Kidney epithelial cell (primary cell): ENCODE measurements at regions not wholly inside any gene's neighbourhood (a gene's known extent, or its start where the extent isn't known, plus 50 kb on each side); places are given as distances from the start of the nearest gene placed in this dataset.

Experiments used
- DNase-seq: peaks from one replicate; pipeline ENCODE4 v3.0.0-alpha.2; 2010; ENCODE audit warnings: low read depth
- H3K27me3 ChIP-seq: 2 replicates; pipeline ENCODE4 v1.6.0; 2011; ENCODE audit warnings: low read length; ENCODE audit not compliant: control insufficient read depth, insufficient read depth
- H3K36me3 ChIP-seq: 2 replicates; pipeline ENCODE4 v1.5.1; 2011; ENCODE audit warnings: low read length; ENCODE audit not compliant: control insufficient read depth, insufficient read depth
- H3K4me3 ChIP-seq: 2 replicates; pipeline ENCODE4 v1.5.1; 2011; ENCODE audit warnings: low read depth, mild to moderate bottlenecking, control low read depth, low read length
- TF ChIP-seq, protein P1 (sequence below): IDR thresholded peaks from 2 replicates; pipeline ENCODE4 v1.5.1; 2011; ENCODE audit warnings: mild to moderate bottlenecking, moderate library complexity, low read length, control low read depth, inconsistent platforms; ENCODE audit not compliant: insufficient read depth, poor library complexity, severe bottlenecking

DNA sequence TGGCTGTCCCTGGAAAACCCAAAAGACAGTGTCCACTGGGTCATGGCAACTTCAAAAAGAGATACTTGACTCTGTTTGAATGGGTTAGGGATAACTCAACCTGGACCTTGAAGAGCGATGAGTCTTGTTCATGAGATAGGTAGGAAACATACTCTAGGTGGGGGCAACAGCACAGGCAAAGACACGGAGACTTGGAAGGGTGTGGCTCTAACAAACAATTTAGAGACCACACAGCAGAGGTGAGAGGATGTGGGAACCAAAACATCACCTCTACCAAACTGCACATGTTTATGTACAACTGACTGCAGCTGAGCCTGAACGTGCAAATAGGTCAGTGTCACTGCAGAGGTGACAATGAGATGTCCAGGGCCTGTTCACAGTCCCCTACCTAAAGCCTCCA, 247.7 kb upstream of the ADRA1B start:
- Histone ChIP-seq H3K36me3 (no peaks in the 10 kb centered on the region), H3K27me3 (no peaks in the 10 kb centered on the region), H3K4me3 (no peak overlapping the region)
- DNase-seq: no peak
- TF ChIP-seq, protein P1, sequence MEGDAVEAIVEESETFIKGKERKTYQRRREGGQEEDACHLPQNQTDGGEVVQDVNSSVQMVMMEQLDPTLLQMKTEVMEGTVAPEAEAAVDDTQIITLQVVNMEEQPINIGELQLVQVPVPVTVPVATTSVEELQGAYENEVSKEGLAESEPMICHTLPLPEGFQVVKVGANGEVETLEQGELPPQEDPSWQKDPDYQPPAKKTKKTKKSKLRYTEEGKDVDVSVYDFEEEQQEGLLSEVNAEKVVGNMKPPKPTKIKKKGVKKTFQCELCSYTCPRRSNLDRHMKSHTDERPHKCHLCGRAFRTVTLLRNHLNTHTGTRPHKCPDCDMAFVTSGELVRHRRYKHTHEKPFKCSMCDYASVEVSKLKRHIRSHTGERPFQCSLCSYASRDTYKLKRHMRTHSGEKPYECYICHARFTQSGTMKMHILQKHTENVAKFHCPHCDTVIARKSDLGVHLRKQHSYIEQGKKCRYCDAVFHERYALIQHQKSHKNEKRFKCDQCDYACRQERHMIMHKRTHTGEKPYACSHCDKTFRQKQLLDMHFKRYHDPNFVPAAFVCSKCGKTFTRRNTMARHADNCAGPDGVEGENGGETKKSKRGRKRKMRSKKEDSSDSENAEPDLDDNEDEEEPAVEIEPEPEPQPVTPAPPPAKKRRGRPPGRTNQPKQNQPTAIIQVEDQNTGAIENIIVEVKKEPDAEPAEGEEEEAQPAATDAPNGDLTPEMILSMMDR: no peak

DNA sequence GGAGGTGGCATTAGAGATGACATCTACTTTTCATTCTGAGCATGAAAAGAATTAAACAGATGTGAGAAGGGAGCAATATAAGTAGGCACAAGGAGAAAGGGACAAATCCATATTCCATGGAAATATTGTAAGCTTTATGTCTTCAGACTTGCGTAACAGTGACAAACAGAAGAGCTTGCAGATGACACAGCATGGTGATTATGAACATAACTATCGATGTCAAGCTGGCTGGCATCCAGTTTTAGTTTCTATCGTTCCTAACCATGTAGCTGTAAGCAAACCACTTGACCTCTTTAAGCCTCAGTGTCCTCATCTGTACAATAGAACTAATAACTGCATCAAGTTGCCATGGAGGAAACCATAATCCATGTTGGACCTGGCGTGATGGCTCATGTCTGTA, 246.7 kb upstream of the ADRA1B start:
- H3K36me3 ChIP-seq: no peaks in the 10 kb centered on the region
- TF ChIP-seq, protein P1: no peak
- H3K4me3 ChIP-seq: no peak overlapping the region
- DNase-seq: no peak
- no peaks in the 10 kb centered on the region for H3K27me3 ChIP-seq

DNA sequence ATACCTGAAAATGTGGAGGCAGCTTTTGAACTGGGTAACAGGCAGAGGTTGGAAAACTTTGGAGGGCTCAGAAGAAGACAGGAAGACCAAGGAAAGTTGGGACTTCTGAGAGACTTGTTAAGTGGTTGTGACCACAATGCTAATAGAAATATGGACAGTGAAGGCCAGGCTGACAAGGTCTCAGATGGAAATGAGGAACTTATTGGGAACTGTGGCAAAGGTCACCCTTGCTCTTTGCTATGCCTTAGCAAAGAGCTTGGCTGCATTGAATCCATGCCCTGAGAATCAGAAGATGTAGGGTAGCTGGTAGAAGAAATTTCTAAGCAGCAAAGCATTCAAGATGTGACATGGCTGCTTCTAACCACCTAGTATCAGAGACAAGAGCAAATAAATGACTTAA, 244.4 kb upstream of the ADRA1B start:
- no peak for DNase-seq
- no peak overlapping the region for H3K4me3 ChIP-seq
- no peaks in the 10 kb centered on the region for H3K27me3 ChIP-seq
- TF ChIP-seq, protein P1: no peak
- H3K36me3 ChIP-seq: no peaks in the 10 kb centered on the region

DNA sequence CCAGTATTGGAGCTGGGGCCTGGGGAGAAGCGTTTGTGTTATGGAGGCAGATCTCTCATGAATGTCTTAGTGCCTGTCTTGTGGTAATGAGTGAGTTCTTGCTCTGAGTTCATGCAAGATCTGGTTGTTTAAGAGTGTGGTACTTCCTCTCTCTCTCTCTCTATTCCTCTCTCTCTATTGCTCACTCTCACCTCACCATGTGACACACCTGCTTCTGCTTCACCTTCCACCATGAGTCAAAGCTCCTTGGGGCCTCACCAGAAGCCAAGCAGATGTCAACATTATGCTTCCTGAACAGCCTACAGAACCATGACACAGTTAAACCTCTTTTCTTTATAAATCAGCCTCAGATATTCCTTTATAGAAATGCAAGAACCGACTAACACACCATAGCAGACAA, 242.7 kb upstream of the ADRA1B start:
- TF ChIP-seq, protein P1: no peak
- Histone ChIP-seq H3K4me3 (no peak overlapping the region), H3K27me3 (no peaks in the 10 kb centered on the region), H3K36me3 (no peaks in the 10 kb centered on the region)
- no peak for DNase-seq

DNA sequence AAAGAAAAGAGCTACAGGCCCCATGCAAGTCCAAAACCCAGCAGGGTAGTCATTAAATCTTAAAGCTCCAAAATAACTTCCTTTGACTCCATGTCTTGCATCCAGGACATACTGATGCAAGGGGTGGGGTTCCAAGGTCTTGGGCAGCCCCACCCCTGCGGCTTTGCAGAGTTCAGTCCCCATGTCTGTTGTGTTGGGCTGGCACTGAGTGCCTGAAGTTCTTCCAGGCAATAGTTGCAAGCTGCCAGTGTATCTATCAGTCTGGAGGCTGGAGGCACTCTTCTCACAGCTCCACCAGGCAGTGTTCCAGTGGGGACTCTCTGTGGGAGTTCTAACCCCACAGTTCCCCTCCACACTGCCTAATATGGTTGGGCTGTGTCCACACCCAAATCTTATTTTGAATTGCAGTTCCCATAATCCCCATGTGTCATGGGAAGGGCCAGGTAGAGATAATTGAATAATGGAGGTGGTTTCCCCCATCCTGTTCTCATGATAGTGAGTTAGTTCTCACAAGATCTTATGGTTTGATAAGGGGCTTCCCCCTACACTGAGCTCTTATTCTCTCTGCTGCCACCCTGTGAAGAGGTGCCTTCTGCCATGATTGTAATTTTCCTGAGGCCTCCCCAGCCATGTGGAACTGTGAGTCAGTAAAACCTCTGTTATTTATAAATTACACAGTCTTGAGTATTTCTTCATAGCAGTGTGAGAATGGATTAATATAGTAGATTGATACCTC, 237.5 kb upstream of the ADRA1B start:
- Histone ChIP-seq H3K27me3 (no peaks in the 10 kb centered on the region), H3K4me3 (no peak overlapping the region), H3K36me3 (no peaks in the 10 kb centered on the region)
- no peak for DNase-seq
- TF ChIP-seq, protein P1: no peak

DNA sequence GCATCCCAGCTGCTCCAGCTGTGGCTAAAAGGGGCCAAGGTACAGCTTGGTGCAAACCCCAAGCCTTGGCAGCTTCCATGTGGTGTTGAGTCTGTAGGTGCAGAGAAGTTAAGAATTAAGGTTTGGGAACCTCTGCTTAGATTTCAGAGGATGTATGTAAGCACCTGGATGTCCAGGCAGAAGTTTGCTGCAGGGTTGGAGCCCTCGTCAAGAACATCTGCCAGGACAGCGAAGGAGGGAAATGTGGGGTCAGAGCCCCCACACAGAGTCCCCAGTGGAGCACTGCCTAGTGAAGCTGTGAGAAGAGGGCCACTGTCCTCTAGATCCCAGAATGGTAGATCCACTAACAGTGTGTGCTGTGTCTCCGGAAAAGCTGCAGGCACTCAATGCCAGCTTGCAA, 236.2 kb upstream of the ADRA1B start:
- H3K36me3 ChIP-seq: no peaks in the 10 kb centered on the region
- no peaks in the 10 kb centered on the region for H3K27me3 ChIP-seq
- TF ChIP-seq, protein P1: no peak
- no peak for DNase-seq
- H3K4me3 ChIP-seq: no peak overlapping the region
